CD1c-positive myeloid dendritic cell (primary cell): ENCODE measurements at regions not wholly inside any gene's neighbourhood (a gene's known extent, or its start where the extent isn't known, plus 50 kb on each side); places are given as distances from the start of the nearest gene placed in this dataset.
A peak's percentile ranks its signal among the peaks of the same experiment; 100 is the strongest.

Experiments
- DNase-seq: peaks from one replicate; pipeline ENCODE4 v3.0.0-alpha.2; 2016; ENCODE audit errors: extremely low spot score

DNA sequence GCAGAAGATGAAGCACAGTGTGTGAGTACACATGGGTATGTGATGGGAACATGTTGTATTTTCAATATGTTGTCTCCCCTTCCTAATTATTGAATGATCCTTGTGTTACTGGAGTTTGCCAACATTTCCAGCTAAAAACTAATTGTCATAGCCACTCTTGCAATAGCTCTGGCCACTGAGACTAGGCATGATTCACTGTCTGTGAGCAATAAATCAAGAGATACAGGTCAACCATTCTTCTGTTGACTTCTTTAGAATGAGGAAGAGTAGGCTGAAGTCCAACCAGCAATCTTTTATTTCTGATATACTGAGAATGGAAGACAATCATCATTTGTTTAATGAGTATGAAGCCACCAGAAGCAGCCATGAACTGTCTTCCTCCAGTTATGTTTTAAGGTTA is 413.9 kb downstream of the SLITRK5 start:
- no peak for DNase-seq

- no peak for DNase-seq
These were observed 415.4 kb downstream of the SLITRK5 start for GRCh38 chr13:88086577-88086976.

DNA sequence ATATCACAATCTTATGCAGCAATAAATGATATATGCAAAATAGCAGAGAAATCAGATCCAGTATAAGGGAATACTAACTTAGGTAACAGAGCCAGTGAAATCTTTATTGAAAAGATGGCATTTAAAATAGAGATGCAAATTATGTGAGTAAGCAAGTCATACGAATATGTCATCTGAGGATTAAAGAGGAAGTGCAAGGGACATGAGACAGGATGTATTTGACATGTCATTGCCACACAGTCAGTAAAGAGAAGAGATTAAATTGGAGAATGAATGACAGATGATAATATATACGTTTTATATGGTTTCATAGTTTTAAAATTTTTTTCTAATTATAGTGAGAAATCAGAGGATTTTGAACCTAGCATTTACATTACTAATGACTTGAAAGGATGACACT is 426.4 kb downstream of the SLITRK5 start:
- peak; percentile 24 for DNase-seq

GRCh38 chr13:88103824-88104223 is 432.7 kb downstream of the SLITRK5 start:
- no peak for DNase-seq

GRCh38 chr13:88104576-88104975 is 433.4 kb downstream of the SLITRK5 start:
- DNase-seq = peak; percentile 8

DNA sequence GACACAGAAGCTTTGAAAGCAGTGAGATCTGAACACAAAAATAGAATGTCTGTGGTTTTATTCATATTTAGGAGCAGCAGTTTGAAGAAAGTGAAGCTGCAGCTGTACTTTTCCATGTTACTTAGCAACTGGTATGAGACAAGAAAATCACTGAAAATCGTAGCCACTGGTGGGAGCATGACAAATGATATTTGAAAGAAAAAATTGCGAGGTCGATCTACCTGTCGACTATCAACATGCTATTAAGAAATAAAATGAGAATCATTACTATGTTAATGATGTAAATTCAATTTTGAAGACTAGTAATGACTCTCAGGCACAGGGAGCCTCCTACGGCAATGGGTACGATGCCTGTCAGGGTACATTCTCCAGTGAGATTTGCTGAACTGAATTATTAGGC is 436.4 kb downstream of the SLITRK5 start:
- DNase-seq = no peak

DNA sequence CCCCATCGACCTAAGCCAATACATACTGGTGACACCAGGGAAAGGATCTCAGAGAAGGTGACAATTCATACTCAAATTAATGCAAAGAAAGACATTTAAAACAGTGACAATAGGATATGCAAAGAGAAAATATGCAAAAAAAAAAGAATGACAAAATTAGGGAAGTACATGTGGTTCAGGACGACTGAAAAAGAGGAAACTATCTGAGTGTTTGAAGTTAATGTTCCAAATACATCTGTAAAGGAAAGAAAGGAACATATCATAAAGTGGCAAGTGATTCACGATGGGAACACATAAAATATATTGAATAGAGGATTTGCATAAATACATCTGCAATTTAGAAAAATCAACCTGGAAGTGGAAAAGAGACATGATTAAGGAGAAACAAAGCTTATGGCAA is 441.4 kb downstream of the SLITRK5 start:
- no peak for DNase-seq

DNA sequence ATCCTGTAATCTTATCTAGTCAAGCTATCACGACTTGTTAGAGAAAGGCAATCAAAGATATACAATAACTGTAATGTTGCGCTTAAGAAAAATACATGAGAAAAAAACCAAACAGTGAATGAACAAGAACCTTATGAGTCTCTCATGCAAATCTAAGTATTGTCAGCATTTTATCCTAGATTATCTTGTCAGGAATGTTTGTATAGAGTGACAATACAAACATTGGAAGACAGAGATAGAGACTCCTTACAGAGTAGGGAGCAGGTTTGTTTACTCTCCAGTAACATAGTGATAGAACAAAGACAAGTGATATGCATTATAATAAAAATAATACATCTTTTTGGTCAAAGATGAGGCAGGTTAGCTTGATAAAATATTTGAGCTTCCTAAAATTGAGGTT is 444.8 kb downstream of the SLITRK5 start:
- no peak for DNase-seq

GRCh38 chr13:88118952-88119351 is 447.8 kb downstream of the SLITRK5 start:
- DNase-seq = no peak

DNA sequence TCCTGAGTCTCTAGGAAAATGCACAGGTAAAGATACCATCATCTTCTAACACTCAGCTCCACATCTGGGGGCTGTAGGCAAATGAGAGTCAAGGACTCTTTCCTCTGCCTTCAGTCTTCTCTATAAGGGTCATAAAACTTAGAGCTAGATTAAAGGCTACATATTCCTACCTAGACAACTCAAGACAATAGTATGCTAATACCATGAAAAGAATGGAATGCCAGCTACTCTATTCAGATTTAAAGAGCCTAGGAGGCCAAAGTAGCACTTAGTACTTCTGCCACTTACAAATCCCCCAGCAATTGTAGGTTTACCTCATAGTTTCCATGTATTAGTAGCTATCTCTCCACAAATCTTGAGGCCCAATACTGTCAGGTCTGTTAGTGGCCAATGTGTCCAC is 453.0 kb downstream of the SLITRK5 start:
- DNase-seq = no peak

- no peak for DNase-seq
These were observed 453.9 kb downstream of the SLITRK5 start for GRCh38 chr13:88125055-88125454.

- DNase-seq = no peak
These were observed 465.1 kb downstream of the SLITRK5 start for GRCh38 chr13:88136098-88136790.

DNA sequence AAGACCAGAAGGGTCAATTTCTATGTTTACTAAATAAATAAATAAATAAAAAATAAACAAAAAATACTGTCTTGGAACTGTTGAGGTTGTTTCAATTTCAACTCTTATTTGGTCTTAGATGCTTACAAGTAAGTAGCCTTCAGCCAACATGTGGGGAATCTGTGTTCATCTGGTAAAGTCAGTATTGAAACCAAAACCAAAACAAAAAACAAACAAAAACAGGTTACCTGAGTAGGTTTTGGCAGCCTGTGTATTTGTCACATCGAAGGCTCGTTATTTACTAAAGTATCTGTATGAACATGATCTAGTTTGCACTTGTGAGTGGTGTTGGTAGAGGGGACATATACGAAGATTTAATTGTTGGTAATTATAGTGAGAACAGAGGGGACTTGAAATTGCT is 471.5 kb downstream of the SLITRK5 start:
- DNase-seq = no peak

GRCh38 chr13:88144580-88144979 is 473.4 kb downstream of the SLITRK5 start:
- no peak for DNase-seq

DNA sequence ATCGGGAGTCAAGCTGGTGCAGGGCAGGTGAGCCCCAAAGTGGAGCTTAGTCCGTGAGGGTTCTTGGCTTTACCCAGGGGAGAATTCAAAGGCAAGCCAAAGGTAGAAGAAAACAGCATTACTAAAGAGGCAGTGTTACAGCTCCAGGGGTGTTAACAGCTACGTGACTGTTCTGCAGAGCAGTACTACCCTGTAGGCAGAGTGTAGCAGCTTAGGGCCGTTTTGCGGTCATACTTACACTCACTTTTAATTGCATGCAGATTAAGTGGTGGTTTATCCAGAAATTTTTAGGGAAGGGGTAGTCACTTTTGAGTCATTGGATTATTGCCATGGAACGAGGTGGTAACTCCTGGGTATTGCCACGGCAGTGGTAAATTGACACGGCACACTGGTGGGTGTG is 482.2 kb downstream of the SLITRK5 start:
- no peak for DNase-seq

DNA sequence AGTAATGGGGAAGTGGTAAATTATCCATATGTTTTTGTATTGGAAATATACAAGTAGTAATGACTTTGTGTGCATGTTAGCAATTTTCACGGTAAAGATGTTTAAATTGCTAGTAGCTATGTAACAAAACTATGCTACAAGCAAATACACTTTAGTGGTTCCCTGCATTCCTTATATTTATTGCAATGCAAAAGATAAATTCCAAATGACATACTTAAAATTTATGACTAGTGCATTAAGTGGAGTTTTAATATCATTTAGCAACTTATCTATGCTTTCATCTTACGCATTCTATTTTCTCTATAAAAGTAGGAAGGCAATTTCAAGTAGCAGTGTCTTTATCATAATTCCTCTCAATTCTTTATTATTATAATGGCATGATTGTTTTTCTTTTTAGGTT is 482.8 kb downstream of the SLITRK5 start:
- no peak for DNase-seq

DNA sequence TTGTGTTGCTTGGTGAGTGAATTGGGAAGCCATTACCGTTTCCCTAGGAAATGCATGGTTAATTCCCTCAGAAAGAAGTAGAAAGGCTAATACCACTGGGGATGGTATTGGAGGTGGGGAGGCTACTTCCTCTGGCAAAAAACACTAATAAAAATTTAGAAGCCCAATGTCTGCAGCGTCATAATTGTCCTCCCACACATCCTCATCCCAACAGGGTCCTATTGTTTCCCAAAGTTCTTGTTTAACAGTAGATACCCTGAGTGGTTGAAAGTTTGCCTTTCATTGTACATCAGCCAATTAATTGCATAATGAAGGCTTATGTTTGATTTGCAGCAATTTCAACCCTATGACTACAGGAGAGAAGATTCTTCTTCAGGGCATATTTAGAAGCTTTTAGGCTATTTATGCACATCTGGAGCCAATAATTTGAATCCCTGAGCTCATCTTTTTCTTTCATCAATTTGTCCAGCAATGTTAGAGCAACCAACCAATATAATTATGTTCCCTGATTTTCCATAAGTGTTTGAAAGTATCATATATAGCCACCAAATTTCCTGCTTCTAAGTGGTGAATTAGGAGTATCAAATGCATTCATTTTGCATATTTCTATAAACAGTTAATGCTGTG is 491.0 kb downstream of the SLITRK5 start:
- DNase-seq = no peak

GRCh38 chr13:88176231-88176630 is 505.1 kb downstream of the SLITRK5 start:
- no peak for DNase-seq

DNA sequence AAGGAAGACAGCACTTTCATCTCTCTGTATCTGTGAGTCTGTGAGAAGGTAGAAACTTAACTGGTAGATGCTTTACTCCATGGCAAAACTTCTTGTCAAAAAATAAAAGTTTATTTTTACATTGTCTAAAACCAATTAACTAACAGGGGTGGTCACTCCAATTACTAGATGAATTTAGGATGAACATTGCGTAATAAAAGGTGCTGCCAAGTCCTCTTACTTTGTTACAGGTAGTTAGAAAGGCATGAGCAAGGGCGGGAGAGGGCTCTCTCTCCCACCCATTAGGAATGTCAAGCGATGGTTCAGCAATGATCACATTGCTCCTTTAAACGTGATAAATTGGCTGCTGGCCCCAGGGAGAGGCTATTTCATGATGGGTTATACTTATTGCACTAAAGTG is 512.3 kb downstream of the SLITRK5 start:
- DNase-seq = no peak

DNA sequence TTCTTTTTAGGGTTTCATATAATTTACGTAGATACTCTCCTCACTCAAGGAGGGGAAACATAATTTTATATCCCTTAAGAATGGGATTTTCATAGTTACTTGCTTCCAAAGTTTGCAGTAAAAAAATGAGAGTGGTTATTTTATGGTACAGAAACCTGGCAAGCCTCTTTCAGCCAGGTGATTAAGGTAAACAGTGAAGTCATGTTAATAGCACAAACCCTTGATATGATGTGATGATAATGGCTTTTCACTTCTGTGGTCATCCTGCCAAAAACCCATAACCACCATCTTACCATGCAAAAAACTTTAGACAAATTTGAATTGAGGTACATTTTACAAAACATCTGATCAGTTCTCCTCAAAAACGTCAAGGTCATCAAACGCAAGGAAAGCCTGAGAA is 517.8 kb downstream of the SLITRK5 start:
- no peak for DNase-seq

DNA sequence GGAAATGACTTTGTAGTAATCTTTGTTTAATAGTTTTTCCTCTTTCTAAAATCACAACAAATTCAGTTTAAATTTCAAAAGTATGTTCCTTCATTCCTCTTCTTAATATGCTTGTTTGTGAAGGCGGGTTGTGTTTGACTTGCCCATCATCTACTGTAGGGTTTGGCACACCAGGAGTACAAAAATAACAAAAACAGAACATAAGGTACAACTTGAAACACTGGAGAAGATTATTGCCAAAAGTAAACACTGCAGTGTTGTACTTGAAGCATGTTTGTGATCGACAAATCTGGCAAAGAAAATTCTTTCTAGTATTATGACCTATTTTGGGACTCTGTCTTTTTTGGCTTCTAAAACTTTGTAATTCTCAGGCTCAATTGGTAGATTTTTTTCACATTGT is 518.6 kb downstream of the SLITRK5 start:
- no peak for DNase-seq

- DNase-seq = no peak
These were observed 524.9 kb downstream of the SLITRK5 start for GRCh38 chr13:88196106-88196505.

DNA sequence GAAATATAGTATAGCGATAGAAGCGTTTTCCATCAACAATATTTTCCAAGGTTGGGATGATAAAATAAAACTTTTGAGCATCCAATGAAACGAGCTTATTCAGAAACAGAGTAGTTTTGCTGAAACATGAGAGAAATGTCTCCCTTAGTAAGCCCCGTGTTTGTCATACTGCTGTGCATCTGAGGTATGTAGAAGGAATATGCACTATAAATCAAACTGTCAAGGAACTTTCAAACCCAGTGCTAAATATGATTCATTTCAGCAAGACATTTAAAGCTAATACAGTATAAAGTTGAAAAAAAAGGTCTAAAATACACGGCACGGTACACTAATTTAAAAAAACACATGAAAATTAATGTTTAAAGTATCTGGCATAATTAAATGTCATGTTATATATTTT is 546.2 kb downstream of the SLITRK5 start:
- no peak for DNase-seq

DNA sequence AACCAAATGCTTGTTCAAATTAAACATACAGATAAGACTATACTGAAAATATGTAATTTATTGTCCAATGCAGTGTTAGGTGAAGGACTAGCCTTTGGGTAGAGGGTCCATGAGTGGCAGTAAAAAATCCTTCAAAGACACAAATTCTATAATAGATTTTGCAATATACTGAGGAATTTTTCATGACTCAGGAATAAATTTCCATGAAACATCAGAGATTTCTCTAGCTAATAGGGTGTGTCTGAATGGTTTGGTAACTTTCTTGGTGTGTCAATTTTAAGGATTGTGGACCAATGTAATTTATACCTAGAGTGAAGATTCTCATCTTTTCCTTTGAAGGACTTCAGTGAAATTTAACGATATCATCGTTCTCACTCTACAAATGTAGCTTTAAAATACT is 546.7 kb downstream of the SLITRK5 start:
- no peak for DNase-seq
